ENCODE measurements at regions not wholly inside any gene's neighbourhood (a gene's known extent, or its start where the extent isn't known, plus 50 kb on each side); places are given as distances from the start of the nearest gene placed in this dataset.

GRCh38 chr13:33376212-33376611, 90.7 kb upstream of the STARD13 start:
- TF ChIP-seq RAD51 (IDR thresholded peaks at IDR 0.05) (no peak), POLR2AphosphoS5 (IDR thresholded peaks at IDR 0.05; ENCODE audit: low read length) (no peak), EZH2 (IDR thresholded peaks at IDR 0.05; ENCODE audit: borderline replicate concordance, control insufficient read depth, low read depth, low read length) (no peak), EGR1 (IDR thresholded peaks at IDR 0.05; ENCODE audit: borderline replicate concordance in 1 of 2, low read depth in 2 of 2, low read length in 2 of 2) (no peak), CTCF (IDR thresholded peaks at IDR 0.05 in 2 of 3, conservative IDR thresholded peaks at IDR 0.05 in 1 of 3; ENCODE audit: control insufficient read depth in 2 of 3, extremely low read depth in 1 of 3, insufficient read depth in 1 of 3, low read depth in 3 of 3, low read length in 3 of 3) (no peak), RB1 (IDR thresholded peaks at IDR 0.05; ENCODE audit: borderline replicate concordance) (no peak), TAF1 (IDR thresholded peaks at IDR 0.05; ENCODE audit: borderline replicate concordance, low read depth, low read length) (no peak), SPI1 (IDR thresholded peaks at IDR 0.05; ENCODE audit: borderline replicate concordance, insufficient read depth, low read depth, low read length) (no peak)

All from GM12878 (cell line).